ENCODE measurements at regions not wholly inside any gene's neighbourhood (a gene's known extent, or its start where the extent isn't known, plus 50 kb on each side); places are given as distances from the start of the nearest gene placed in this dataset.
A peak's percentile ranks its signal among the peaks of the same experiment; 100 is the strongest.

DNA sequence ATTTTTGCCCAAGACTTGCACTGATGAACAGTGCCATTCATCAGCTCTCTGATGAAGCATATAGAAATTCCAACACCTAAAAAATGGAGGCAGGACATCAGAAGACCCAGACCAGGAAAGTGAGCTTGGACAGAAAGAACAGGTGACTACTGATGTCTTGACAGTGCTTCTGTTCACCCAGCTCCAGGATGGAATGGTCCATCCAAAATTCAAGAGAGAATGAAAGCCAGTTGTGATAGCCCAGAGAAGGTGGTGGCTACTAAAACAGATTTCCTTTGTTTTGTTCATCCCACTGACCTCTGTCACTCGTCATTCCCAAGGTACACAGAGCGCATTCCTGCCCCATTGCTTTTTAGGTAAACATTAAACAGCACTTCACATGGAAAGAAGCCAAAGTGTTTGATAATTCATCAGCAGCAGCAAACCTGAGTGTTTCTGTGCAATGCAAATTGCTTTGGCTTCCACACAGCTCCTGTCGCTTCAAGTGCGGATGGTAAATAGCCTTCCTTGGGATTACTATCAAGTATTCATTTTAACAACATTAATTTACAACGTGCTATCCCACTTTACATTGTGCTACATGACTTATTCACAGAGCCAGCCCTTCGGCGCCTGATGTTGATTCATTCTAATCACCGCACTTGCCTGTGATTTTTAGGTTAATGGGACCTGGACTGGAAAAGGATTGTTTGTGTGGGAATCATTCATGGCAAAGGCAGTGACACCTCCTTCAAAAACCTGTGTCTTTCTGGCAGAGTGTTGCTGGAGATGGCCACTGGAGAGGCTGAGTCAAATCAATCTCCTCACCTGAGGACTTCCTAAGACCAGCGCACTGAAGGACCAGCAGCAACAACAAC is 65.1 kb upstream of the TOX3 start (continued):
- TF ChIP-seq ZBTB40 (IDR thresholded peaks at IDR 0.05) (no peak), ZBTB40 (CRISPR knock-in tag; IDR thresholded peaks at IDR 0.05) (peak; percentile 78; the same call in 1 of the 2 replicates), NCOR1 (IDR thresholded peaks at IDR 0.05; ENCODE audit: borderline replicate concordance, low read length) (no peak; the same call in 1 of the 2 replicates), KLF9 (CRISPR knock-in tag; IDR thresholded peaks at IDR 0.05; ENCODE audit: low read depth) (0 out of 2 replicates have a peak, but pooled peaks have one; percentile 50), TRIM24 (CRISPR knock-in tag; IDR thresholded peaks at IDR 0.05) (no peak), GABPA (IDR thresholded peaks at IDR 0.05; ENCODE audit: low read depth, low read length) (no peak), GABPA (CRISPR knock-in tag; IDR thresholded peaks at IDR 0.05; ENCODE audit: low read depth) (peak; percentile 56; the same call in 1 of the 2 replicates), ERF (CRISPR knock-in tag; IDR thresholded peaks at IDR 0.05) (peak; percentile 97; the same call in 1 of the 2 replicates), CHCHD3 (CRISPR knock-in tag; IDR thresholded peaks at IDR 0.05) (no peak), ADNP (CRISPR knock-in tag; IDR thresholded peaks at IDR 0.05) (no peak), ZNF337 (CRISPR knock-in tag; IDR thresholded peaks at IDR 0.05; ENCODE audit: borderline replicate concordance, low read depth) (no peak), ZNF672 (CRISPR knock-in tag; IDR thresholded peaks at IDR 0.05) (no peak), GATAD1 (CRISPR knock-in tag; IDR thresholded peaks at IDR 0.05) (peak; percentile 75), ZNF580 (CRISPR knock-in tag; IDR thresholded peaks at IDR 0.05; ENCODE audit: borderline replicate concordance, low read depth) (peak; percentile 94), MLX (CRISPR knock-in tag; IDR thresholded peaks at IDR 0.05) (peak; percentile 90), ZNF446 (CRISPR knock-in tag; IDR thresholded peaks at IDR 0.05) (no peak), PAWR (CRISPR knock-in tag; IDR thresholded peaks at IDR 0.05; ENCODE audit: borderline replicate concordance) (0 out of 2 replicates have a peak, but pooled peaks have one; percentile 69), KLF11 (CRISPR knock-in tag; IDR thresholded peaks at IDR 0.05) (peak; percentile 56; the same call in 1 of the 2 replicates), ZNF678 (CRISPR knock-in tag; IDR thresholded peaks at IDR 0.05) (no peak), DPF2 (CRISPR knock-in tag; IDR thresholded peaks at IDR 0.05; ENCODE audit: borderline replicate concordance, low read depth) (peak; percentile 96), MEIS2 (CRISPR knock-in tag; IDR thresholded peaks at IDR 0.05) (peak; percentile 97)
